Keratinocyte (primary cell): ENCODE measurements at regions not wholly inside any gene's neighbourhood (a gene's known extent, or its start where the extent isn't known, plus 50 kb on each side); places are given as distances from the start of the nearest gene placed in this dataset.

ENCODE experiments used
- DNase-seq: peaks from one replicate; pipeline ENCODE4 v3.0.0-alpha.2; 2011; ENCODE audit warnings: low read depth, missing footprints, low spot score
- FAIRE-seq: peaks from 2 replicates; lab custom pipeline; 2011; peaks lifted over from hg19 to GRCh38; lab: Jason Lieb, UNC
- H2AFZ ChIP-seq: 2 replicates; pipeline ENCODE4 v1.6.0; 2012; ENCODE audit warnings: low read length, control low read depth, inconsistent platforms; ENCODE audit not compliant: control insufficient read depth
- H3K27ac ChIP-seq: 2 replicates; pipeline ENCODE4 v1.5.1; 2011; ENCODE audit warnings: low read length; ENCODE audit not compliant: control insufficient read depth, insufficient read depth
- H3K27me3 ChIP-seq: 3 replicates; pipeline ENCODE4 v1.6.0; 2011; ENCODE audit warnings: low read length; ENCODE audit not compliant: control insufficient read depth, insufficient read depth; ENCODE audit errors: extremely low read depth
- H3K36me3 ChIP-seq, 2 experiments: 2 replicates in 1 of 2; 3 replicates in 1 of 2; pipeline ENCODE4 v1.5.1; 2011; ENCODE audit warnings: low read length in 2 of 2, mild to moderate bottlenecking in 1 of 2; ENCODE audit not compliant: control insufficient read depth in 2 of 2, insufficient read depth in 2 of 2; ENCODE audit errors: extremely low read depth in 1 of 2
- H3K4me1 ChIP-seq: 3 replicates; pipeline ENCODE4 v1.5.1; 2011; ENCODE audit warnings: low read length; ENCODE audit not compliant: control insufficient read depth, insufficient read depth; ENCODE audit errors: extremely low read depth
- H3K4me2 ChIP-seq: 3 replicates; pipeline ENCODE4 v1.6.0; 2011; ENCODE audit warnings: low read depth, low read length; ENCODE audit not compliant: control insufficient read depth, insufficient read depth; ENCODE audit errors: extremely low read depth
- H3K4me3 ChIP-seq, 3 experiments: fragments of 200-600 bp in 1 of 3; sonication (generic) in 1 of 3; 2 replicates in 2 of 3; 3 replicates in 1 of 3; pipeline ENCODE4 v1.5.1; 2011 to 2016; ENCODE audit warnings: low read length in 3 of 3, mild to moderate bottlenecking in 3 of 3, control low read depth in 2 of 3, inconsistent platforms in 1 of 3, low read depth in 1 of 3, mixed read lengths in 1 of 3, mixed run types in 1 of 3, moderate library complexity in 1 of 3; ENCODE audit not compliant: control insufficient read depth in 2 of 3, insufficient read depth in 2 of 3; ENCODE audit errors: extremely low read depth in 1 of 3
- H3K79me2 ChIP-seq: 2 replicates; pipeline ENCODE4 v1.6.0; 2012; ENCODE audit warnings: low read length; ENCODE audit not compliant: control insufficient read depth, insufficient read depth
- H3K9ac ChIP-seq: 3 replicates; pipeline ENCODE4 v1.6.0; 2011; ENCODE audit warnings: low read length; ENCODE audit not compliant: control insufficient read depth, insufficient read depth; ENCODE audit errors: extremely low read depth
- H3K9me1 ChIP-seq: 3 replicates; pipeline ENCODE4 v1.6.0; 2011; ENCODE audit warnings: low read length; ENCODE audit not compliant: control insufficient read depth, insufficient read depth; ENCODE audit errors: extremely low read depth
- H3K9me3 ChIP-seq: 2 replicates; pipeline ENCODE4 v1.5.1; 2012; ENCODE audit warnings: low read depth, low read length; ENCODE audit not compliant: control insufficient read depth
- H4K20me1 ChIP-seq: 3 replicates; pipeline ENCODE4 v1.6.0; 2011; ENCODE audit warnings: low read length; ENCODE audit not compliant: control insufficient read depth, insufficient read depth; ENCODE audit errors: extremely low read depth
- EZH2 ChIP-seq: IDR thresholded peaks from one replicate; pipeline ENCODE4 v1.6.1; 2012; ENCODE audit warnings: inconsistent platforms, mild to moderate bottlenecking, low read length, moderate library complexity
- dilution Hi-C: fragments of 300-500 bp; cut with MboI; formaldehyde crosslinking; loops from one replicate; pipeline ENCODE4 v1.7.0; 2020; ENCODE audit warnings: low sequenced_read_pairs; ENCODE audit not compliant: extremely low pct_ligation_motif_present
- TF ChIP-seq, protein P1 (sequence below), 3 experiments: IDR thresholded peaks in 1 of 3; conservative IDR thresholded peaks in 1 of 3; optimal IDR thresholded peaks in 1 of 3; 2 replicates in 2 of 3; 3 replicates in 1 of 3; pipeline versions ENCODE3 to v1.5.1; 2011; ENCODE audit warnings: low read length in 3 of 3, mild to moderate bottlenecking in 3 of 3, moderate library complexity in 2 of 3, control low read depth in 1 of 3, inconsistent platforms in 1 of 3; ENCODE audit not compliant: insufficient read depth in 2 of 3; ENCODE audit errors: extremely low read depth in 1 of 3

DNA sequence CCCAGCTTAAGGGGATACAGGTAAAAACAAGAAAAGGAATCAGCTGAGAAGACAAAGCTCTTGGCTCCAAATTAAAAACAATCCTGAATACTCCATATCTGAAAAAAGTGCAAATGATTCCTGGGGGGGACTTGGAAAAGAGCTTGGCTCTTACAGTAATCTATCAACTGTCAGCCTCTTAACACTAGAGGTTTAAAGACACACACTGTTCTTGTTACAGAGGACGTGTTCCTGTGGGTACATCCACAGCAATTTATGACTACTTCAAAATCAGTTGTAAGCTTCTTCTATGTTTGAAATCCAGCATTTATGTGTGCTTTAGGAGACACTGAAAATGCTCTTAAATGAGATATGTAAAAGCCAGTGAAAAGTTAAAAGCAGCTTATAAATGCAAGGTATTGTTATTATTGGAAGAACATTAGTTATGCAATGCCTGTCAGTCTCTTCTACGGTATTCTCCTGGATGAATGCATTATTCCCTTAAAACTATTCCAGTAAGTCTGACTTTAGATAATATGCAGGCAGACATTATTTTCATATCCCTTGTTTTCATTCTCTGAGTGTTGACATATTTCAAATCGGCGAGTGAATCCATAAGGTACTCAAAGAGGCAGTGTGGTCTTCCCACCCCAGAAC is 408.4 kb upstream of the ADAMTS9 start:
- no peak overlapping the region for H3K27ac ChIP-seq
- no peak overlapping the region for H2AFZ ChIP-seq
- TF ChIP-seq, protein P1, sequence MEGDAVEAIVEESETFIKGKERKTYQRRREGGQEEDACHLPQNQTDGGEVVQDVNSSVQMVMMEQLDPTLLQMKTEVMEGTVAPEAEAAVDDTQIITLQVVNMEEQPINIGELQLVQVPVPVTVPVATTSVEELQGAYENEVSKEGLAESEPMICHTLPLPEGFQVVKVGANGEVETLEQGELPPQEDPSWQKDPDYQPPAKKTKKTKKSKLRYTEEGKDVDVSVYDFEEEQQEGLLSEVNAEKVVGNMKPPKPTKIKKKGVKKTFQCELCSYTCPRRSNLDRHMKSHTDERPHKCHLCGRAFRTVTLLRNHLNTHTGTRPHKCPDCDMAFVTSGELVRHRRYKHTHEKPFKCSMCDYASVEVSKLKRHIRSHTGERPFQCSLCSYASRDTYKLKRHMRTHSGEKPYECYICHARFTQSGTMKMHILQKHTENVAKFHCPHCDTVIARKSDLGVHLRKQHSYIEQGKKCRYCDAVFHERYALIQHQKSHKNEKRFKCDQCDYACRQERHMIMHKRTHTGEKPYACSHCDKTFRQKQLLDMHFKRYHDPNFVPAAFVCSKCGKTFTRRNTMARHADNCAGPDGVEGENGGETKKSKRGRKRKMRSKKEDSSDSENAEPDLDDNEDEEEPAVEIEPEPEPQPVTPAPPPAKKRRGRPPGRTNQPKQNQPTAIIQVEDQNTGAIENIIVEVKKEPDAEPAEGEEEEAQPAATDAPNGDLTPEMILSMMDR (optimal IDR thresholded peaks at IDR 0.05 in 1 of 3, IDR thresholded peaks at IDR 0.05 in 1 of 3, conservative IDR thresholded peaks at IDR 0.05 in 1 of 3; ENCODE audit: extremely low read depth in 1 of 3, insufficient read depth in 2 of 3, low read length in 3 of 3): no peak
- TF ChIP-seq EZH2: no peak
- H3K9ac ChIP-seq: no peak overlapping the region
- no peak overlapping the region for H3K4me3 ChIP-seq
- H3K79me2 ChIP-seq: no peaks in the 10 kb centered on the region
- DNase-seq (no peak), FAIRE-seq (no peak)
- no peaks in the 10 kb centered on the region for H3K36me3 ChIP-seq
- H3K9me1 ChIP-seq: no peaks in the 10 kb centered on the region
- dilution Hi-C loops: no loop called here
- H3K4me1 ChIP-seq: no peaks in the 10 kb centered on the region
- H3K9me3 ChIP-seq: no peaks in the 10 kb centered on the region
- no peaks in the 10 kb centered on the region for H3K27me3 ChIP-seq
- H3K4me2 ChIP-seq: no peak overlapping the region
- no peaks in the 10 kb centered on the region for H4K20me1 ChIP-seq

DNA sequence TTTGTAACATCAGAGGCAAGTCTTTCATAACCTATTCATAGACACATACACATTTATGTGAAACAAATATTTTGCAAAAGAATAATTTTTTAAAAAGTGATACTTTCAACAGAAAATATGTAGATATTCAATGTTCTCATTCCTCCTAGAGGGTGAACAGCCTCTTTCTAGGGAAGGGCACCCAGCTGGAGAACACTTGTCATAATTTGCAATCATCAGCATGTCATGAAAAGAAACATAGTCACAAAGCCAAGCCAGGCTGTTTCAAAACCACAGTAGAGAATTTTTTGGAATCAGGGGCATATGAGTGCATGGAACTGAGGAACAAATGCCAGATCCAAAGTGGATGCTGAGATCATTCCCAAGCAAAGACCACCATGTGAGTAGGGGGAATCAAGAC is 406.9 kb upstream of the ADAMTS9 start:
- no peak overlapping the region for H3K27ac ChIP-seq
- dilution Hi-C loops: no loop called here
- H3K79me2 ChIP-seq: no peaks in the 10 kb centered on the region
- H3K9me3 ChIP-seq: no peaks in the 10 kb centered on the region
- DNase-seq (no peak), FAIRE-seq (no peak)
- H3K27me3 ChIP-seq: no peaks in the 10 kb centered on the region
- H3K4me1 ChIP-seq: no peaks in the 10 kb centered on the region
- no peak overlapping the region for H3K4me2 ChIP-seq
- H3K9ac ChIP-seq: no peak overlapping the region
- H3K9me1 ChIP-seq: no peaks in the 10 kb centered on the region
- TF ChIP-seq, protein P1 (optimal IDR thresholded peaks at IDR 0.05 in 1 of 3, IDR thresholded peaks at IDR 0.05 in 1 of 3, conservative IDR thresholded peaks at IDR 0.05 in 1 of 3; ENCODE audit: extremely low read depth in 1 of 3, insufficient read depth in 2 of 3, low read length in 3 of 3): no peak
- no peak for TF ChIP-seq EZH2
- no peaks in the 10 kb centered on the region for H3K36me3 ChIP-seq
- H3K4me3 ChIP-seq: no peak overlapping the region
- no peak overlapping the region for H2AFZ ChIP-seq
- no peaks in the 10 kb centered on the region for H4K20me1 ChIP-seq
